ENCODE measurements at regions not wholly inside any gene's neighbourhood (a gene's known extent, or its start where the extent isn't known, plus 50 kb on each side); places are given as distances from the start of the nearest gene placed in this dataset.

DNA sequence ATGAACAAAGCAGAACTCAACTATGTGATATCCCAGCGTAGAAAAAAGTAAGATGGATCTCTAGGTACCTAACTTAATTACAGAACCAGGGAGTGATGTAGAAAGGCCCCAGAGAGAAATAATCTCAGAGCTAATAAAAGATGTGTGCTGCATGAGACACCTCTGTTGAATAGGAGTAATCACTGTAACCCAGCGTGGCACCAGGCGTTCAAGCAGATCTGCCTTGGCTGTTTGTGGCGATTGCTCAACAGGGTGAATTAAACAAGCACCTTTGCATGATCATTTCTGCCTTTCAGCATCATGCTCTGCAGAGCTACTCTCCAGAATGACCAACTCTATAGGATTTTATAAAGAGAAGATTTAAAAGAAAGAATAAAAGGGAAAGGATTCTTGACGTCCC is 81.7 kb upstream of the KCNIP4 start:
- no peak overlapping the region for H3K9ac ChIP-seq (ENCODE audit: low read depth, low read length, poor library complexity)
- H2AK5ac ChIP-seq (ENCODE audit: low read depth, low read length), result no peak overlapping the region
- H3K18ac ChIP-seq (ENCODE audit: low read length), result peak overlapping the region; percentile 64
- H2BK12ac ChIP-seq (ENCODE audit: low read length), result no peak overlapping the region
- WGBS, 2 donors (ENCODE audit: extremely low coverage in 2 of 2, insufficient read length in 2 of 2, insufficient replicate concordance in 1 of 2), result no CpG with 5 or more reads among the region's 5 CpGs
- H3K27ac ChIP-seq (replicated peaks; ENCODE audit: low read length), result no peak overlapping the region
- no peak for DNase-seq (ENCODE audit: low spot score)
- no peak overlapping the region for H3K23ac ChIP-seq (ENCODE audit: low read depth, low read length, poor library complexity)
- no peak overlapping the region for H2BK5ac ChIP-seq (ENCODE audit: low read length)
- no peaks in the 10 kb centered on the region for H3K27me3 ChIP-seq (ENCODE audit: control insufficient read depth in 3 of 3, insufficient read depth in 3 of 3, low read depth in 1 of 3, low read length in 3 of 3)
- H3K9me3 ChIP-seq (replicated peaks in 1 of 2; ENCODE audit: control insufficient read depth in 2 of 2, insufficient read depth in 1 of 2, low read depth in 1 of 2, low read length in 2 of 2), result no peaks in the 10 kb centered on the region
- no peak overlapping the region for H3K4ac ChIP-seq (ENCODE audit: low read length)
- no peak overlapping the region for H4K8ac ChIP-seq (ENCODE audit: low read depth, low read length)
- H3K4me3 ChIP-seq (ENCODE audit: low read length in 2 of 2), result no peak overlapping the region
- H3K4me2 ChIP-seq (ENCODE audit: insufficient read depth, low read length, poor library complexity, severe bottlenecking), result no peak overlapping the region
- no peak overlapping the region for H3K14ac ChIP-seq (ENCODE audit: low read length)
- H2AFZ ChIP-seq (ENCODE audit: low read length), result no peak overlapping the region
- no peak overlapping the region for H2BK120ac ChIP-seq (ENCODE audit: low read depth, low read length)
- H3K36me3 ChIP-seq (replicated peaks in 1 of 2; ENCODE audit: control insufficient read depth in 2 of 2, insufficient read depth in 2 of 2, low read length in 2 of 2), result no peaks in the 10 kb centered on the region
- no peaks in the 10 kb centered on the region for H3K4me1 ChIP-seq (ENCODE audit: control insufficient read depth in 2 of 2, insufficient read depth in 1 of 2, low read depth in 1 of 2, low read length in 2 of 2)
- no peak overlapping the region for H4K91ac ChIP-seq (ENCODE audit: low read depth, low read length, poor library complexity)
- H2BK15ac ChIP-seq (ENCODE audit: low read length), result no peak overlapping the region
- H3K79me1 ChIP-seq (ENCODE audit: low read depth, low read length), result no peaks in the 10 kb centered on the region

GRCh38 chr4:22029803-22030202 is 81.2 kb upstream of the KCNIP4 start:
- WGBS, 2 donors (ENCODE audit: extremely low coverage in 2 of 2, insufficient read length in 2 of 2, insufficient replicate concordance in 1 of 2), result no CpG with 5 or more reads among the region's 2 CpGs
- no peak for DNase-seq (ENCODE audit: low spot score)
- no peak overlapping the region for H3K14ac ChIP-seq (ENCODE audit: low read length)

GRCh38 chr4:22021106-22021505 is 72.5 kb upstream of the KCNIP4 start:
- H2BK12ac ChIP-seq (ENCODE audit: low read length), result no peak overlapping the region
- no peak overlapping the region for H3K27ac ChIP-seq (replicated peaks; ENCODE audit: low read length)
- H3K4me1 ChIP-seq (ENCODE audit: control insufficient read depth in 2 of 2, insufficient read depth in 1 of 2, low read depth in 1 of 2, low read length in 2 of 2), result peaks cover 0 to 2% of the 10 kb centered on the region in 2 donors
- H3K23ac ChIP-seq (ENCODE audit: low read depth, low read length, poor library complexity), result no peak overlapping the region
- no peaks in the 10 kb centered on the region for H3K36me3 ChIP-seq (replicated peaks in 1 of 2; ENCODE audit: control insufficient read depth in 2 of 2, insufficient read depth in 2 of 2, low read length in 2 of 2)
- no peak overlapping the region for H3K4me2 ChIP-seq (ENCODE audit: insufficient read depth, low read length, poor library complexity, severe bottlenecking)
- no peak overlapping the region for H2AK5ac ChIP-seq (ENCODE audit: low read depth, low read length)
- no peak overlapping the region for H4K91ac ChIP-seq (ENCODE audit: low read depth, low read length, poor library complexity)
- H3K79me1 ChIP-seq (ENCODE audit: low read depth, low read length), result no peaks in the 10 kb centered on the region
- H2BK120ac ChIP-seq (ENCODE audit: low read depth, low read length), result no peak overlapping the region
- no peak overlapping the region for H2BK15ac ChIP-seq (ENCODE audit: low read length)
- H3K9me3 ChIP-seq (replicated peaks in 1 of 2; ENCODE audit: control insufficient read depth in 2 of 2, insufficient read depth in 1 of 2, low read depth in 1 of 2, low read length in 2 of 2), result no peaks in the 10 kb centered on the region
- DNase-seq (ENCODE audit: low spot score), result no peak
- H3K27me3 ChIP-seq (ENCODE audit: control insufficient read depth in 3 of 3, insufficient read depth in 3 of 3, low read depth in 1 of 3, low read length in 3 of 3), result no peaks in the 10 kb centered on the region
- H4K8ac ChIP-seq (ENCODE audit: low read depth, low read length), result no peak overlapping the region
- H3K4ac ChIP-seq (ENCODE audit: low read length), result no peak overlapping the region
- H3K18ac ChIP-seq (ENCODE audit: low read length), result no peak overlapping the region
- H3K9ac ChIP-seq (ENCODE audit: low read depth, low read length, poor library complexity), result no peak overlapping the region
- no CpG with 5 or more reads among the region's 1 CpG for WGBS, 2 donors (ENCODE audit: extremely low coverage in 2 of 2, insufficient read length in 2 of 2, insufficient replicate concordance in 1 of 2)
- H3K14ac ChIP-seq (ENCODE audit: low read length), result no peak overlapping the region
- no peak overlapping the region for H3K4me3 ChIP-seq (ENCODE audit: low read length in 2 of 2)
- no peak overlapping the region for H2BK5ac ChIP-seq (ENCODE audit: low read length)
- H2AFZ ChIP-seq (ENCODE audit: low read length), result no peak overlapping the region

More at GRCh38 chr4:22029803-22030202, 81.2 kb upstream of the KCNIP4 start:
- Histone ChIP-seq H3K27me3 (ENCODE audit: control insufficient read depth in 3 of 3, insufficient read depth in 3 of 3, low read depth in 1 of 3, low read length in 3 of 3) (no peaks in the 10 kb centered on the region), H3K18ac (ENCODE audit: low read length) (no peak overlapping the region), H2BK120ac (ENCODE audit: low read depth, low read length) (no peak overlapping the region), H3K4me2 (ENCODE audit: insufficient read depth, low read length, poor library complexity, severe bottlenecking) (no peak overlapping the region), H2BK5ac (ENCODE audit: low read length) (no peak overlapping the region), H2AK5ac (ENCODE audit: low read depth, low read length) (no peak overlapping the region), H4K91ac (ENCODE audit: low read depth, low read length, poor library complexity) (no peak overlapping the region), H2BK12ac (ENCODE audit: low read length) (no peak overlapping the region), H3K23ac (ENCODE audit: low read depth, low read length, poor library complexity) (no peak overlapping the region), H3K4me3 (ENCODE audit: low read length in 2 of 2) (no peak overlapping the region), H2AFZ (ENCODE audit: low read length) (no peak overlapping the region), H3K79me1 (ENCODE audit: low read depth, low read length) (no peaks in the 10 kb centered on the region), H3K27ac (replicated peaks; ENCODE audit: low read length) (no peak overlapping the region), H3K9ac (ENCODE audit: low read depth, low read length, poor library complexity) (no peak overlapping the region), H3K36me3 (replicated peaks in 1 of 2; ENCODE audit: control insufficient read depth in 2 of 2, insufficient read depth in 2 of 2, low read length in 2 of 2) (no peaks in the 10 kb centered on the region), H3K4me1 (ENCODE audit: control insufficient read depth in 2 of 2, insufficient read depth in 1 of 2, low read depth in 1 of 2, low read length in 2 of 2) (no peaks in the 10 kb centered on the region), H3K9me3 (replicated peaks in 1 of 2; ENCODE audit: control insufficient read depth in 2 of 2, insufficient read depth in 1 of 2, low read depth in 1 of 2, low read length in 2 of 2) (no peaks in the 10 kb centered on the region), H3K4ac (ENCODE audit: low read length) (no peak overlapping the region), H2BK15ac (ENCODE audit: low read length) (no peak overlapping the region), H4K8ac (ENCODE audit: low read depth, low read length) (no peak overlapping the region)

GRCh38 chr4:22020129-22020528 is 71.6 kb upstream of the KCNIP4 start:
- no peak overlapping the region for H3K4ac ChIP-seq (ENCODE audit: low read length)
- H4K8ac ChIP-seq (ENCODE audit: low read depth, low read length), result no peak overlapping the region
- H3K27me3 ChIP-seq (ENCODE audit: control insufficient read depth in 3 of 3, insufficient read depth in 3 of 3, low read depth in 1 of 3, low read length in 3 of 3), result no peaks in the 10 kb centered on the region
- DNase-seq (ENCODE audit: low spot score), result no peak
- H3K36me3 ChIP-seq (replicated peaks in 1 of 2; ENCODE audit: control insufficient read depth in 2 of 2, insufficient read depth in 2 of 2, low read length in 2 of 2), result no peaks in the 10 kb centered on the region
- no peak overlapping the region for H3K14ac ChIP-seq (ENCODE audit: low read length)
- H2BK120ac ChIP-seq (ENCODE audit: low read depth, low read length), result no peak overlapping the region
- no peak overlapping the region for H4K91ac ChIP-seq (ENCODE audit: low read depth, low read length, poor library complexity)
- H3K4me1 ChIP-seq (ENCODE audit: control insufficient read depth in 2 of 2, insufficient read depth in 1 of 2, low read depth in 1 of 2, low read length in 2 of 2), result peaks cover 0 to 2% of the 10 kb centered on the region in 2 donors
- no peak overlapping the region for H3K27ac ChIP-seq (replicated peaks; ENCODE audit: low read length)
- no peak overlapping the region for H2AFZ ChIP-seq (ENCODE audit: low read length)
- H3K79me1 ChIP-seq (ENCODE audit: low read depth, low read length), result no peaks in the 10 kb centered on the region
- no peaks in the 10 kb centered on the region for H3K9me3 ChIP-seq (replicated peaks in 1 of 2; ENCODE audit: control insufficient read depth in 2 of 2, insufficient read depth in 1 of 2, low read depth in 1 of 2, low read length in 2 of 2)
- H2BK15ac ChIP-seq (ENCODE audit: low read length), result no peak overlapping the region
- no peak overlapping the region for H3K18ac ChIP-seq (ENCODE audit: low read length)
- no peak overlapping the region for H3K23ac ChIP-seq (ENCODE audit: low read depth, low read length, poor library complexity)
- H2BK12ac ChIP-seq (ENCODE audit: low read length), result no peak overlapping the region
- H2BK5ac ChIP-seq (ENCODE audit: low read length), result no peak overlapping the region
- H3K4me2 ChIP-seq (ENCODE audit: insufficient read depth, low read length, poor library complexity, severe bottlenecking), result no peak overlapping the region
- H3K9ac ChIP-seq (ENCODE audit: low read depth, low read length, poor library complexity), result no peak overlapping the region
- no peak overlapping the region for H3K4me3 ChIP-seq (ENCODE audit: low read length in 2 of 2)
- no peak overlapping the region for H2AK5ac ChIP-seq (ENCODE audit: low read depth, low read length)

Data from neuronal stem cell (in vitro differentiated cells).